Natural killer cell (primary cell): ENCODE measurements at regions not wholly inside any gene's neighbourhood (a gene's known extent, or its start where the extent isn't known, plus 50 kb on each side); places are given as distances from the start of the nearest gene placed in this dataset.

Experiments used
- ATAC-seq, 3 donors: fragments of 150-1000 bp in 2 of 3; fragments of 200-7000 bp in 1 of 3; cut with Tn5 transposase; 1 replicate in 1 of 3; 2 replicates in 2 of 3; pipeline ENCODE4 v1.10.0; 2021; ENCODE audit warnings: mild to moderate bottlenecking in 2 of 3, moderate library complexity in 2 of 3
- DNase-seq, 2 donors: peaks; one replicate each; pipeline versions ENCODE4 v3.0.0 to v3.0.0-alpha.2; 2013 to 2021; ENCODE audit warnings: mixed read lengths in 1 of 2
- H3K27ac ChIP-seq: one replicate; pipeline ENCODE4 v1.5.1; 2013; ENCODE audit warnings: mild to moderate bottlenecking, low read length
- H3K27me3 ChIP-seq: one replicate; pipeline ENCODE4 v1.6.1; 2013; ENCODE audit warnings: low read length; ENCODE audit not compliant: control insufficient read depth, insufficient read depth
- H3K36me3 ChIP-seq: one replicate; pipeline ENCODE4 v1.6.1; 2013; ENCODE audit warnings: low read length; ENCODE audit not compliant: control insufficient read depth, insufficient read depth
- H3K4me1 ChIP-seq: one replicate; pipeline ENCODE4 v1.6.1; 2013; ENCODE audit warnings: low read length; ENCODE audit not compliant: control insufficient read depth, insufficient read depth
- H3K4me3 ChIP-seq: one replicate; pipeline ENCODE4 v1.5.1; 2013; ENCODE audit warnings: low read length
- H3K9me3 ChIP-seq: one replicate; pipeline ENCODE4 v1.6.1; 2013; ENCODE audit warnings: low read length; ENCODE audit not compliant: control insufficient read depth, insufficient read depth
- H3K27ac Mint-ChIP-seq, 2 donors: one replicate each; pipeline ENCODE4 v1.8.0; 2022; ENCODE audit warnings: mild to moderate bottlenecking in 2 of 2, mixed read lengths in 2 of 2, moderate library complexity in 1 of 2
- H3K27me3 Mint-ChIP-seq, 2 donors: one replicate each; pipeline ENCODE4 v1.8.0; 2022; ENCODE audit warnings: low read depth in 2 of 2, mixed read lengths in 2 of 2
- H3K36me3 Mint-ChIP-seq: one replicate; pipeline ENCODE4 v1.8.0; 2022; ENCODE audit warnings: mixed read lengths
- H3K4me1 Mint-ChIP-seq, 2 donors: one replicate each; pipeline ENCODE4 v1.8.0; 2022; ENCODE audit warnings: mixed read lengths in 2 of 2
- H3K4me3 Mint-ChIP-seq: one replicate; pipeline ENCODE4 v1.8.0; 2022; ENCODE audit warnings: mild to moderate bottlenecking, moderate library complexity, mixed read lengths
- H3K9me3 Mint-ChIP-seq, 2 donors: one replicate each; pipeline ENCODE4 v1.8.0; 2022; ENCODE audit warnings: mixed read lengths in 2 of 2
- WGBS: methylation state at CpG from one replicate; pipeline ENCODE4 v1.1.7; 2013; ENCODE audit warnings: missing lambda C conversion rate; ENCODE audit not compliant: insufficient coverage; 5-methylcytosine and 5-hydroxymethylcytosine counted together
- intact Hi-C: fragments of 100-400 bp; cut with micrococcal nuclease; formaldehyde crosslinking; loops from one replicate; pipeline ENCODE4 v1.14.2; 2022
- TF ChIP-seq, protein P1 (sequence below): fragments of 200-600 bp; IDR thresholded peaks from one replicate; pipeline ENCODE4 v1.8.0; 2022; ENCODE audit warnings: antibody characterized with exemption

DNA sequence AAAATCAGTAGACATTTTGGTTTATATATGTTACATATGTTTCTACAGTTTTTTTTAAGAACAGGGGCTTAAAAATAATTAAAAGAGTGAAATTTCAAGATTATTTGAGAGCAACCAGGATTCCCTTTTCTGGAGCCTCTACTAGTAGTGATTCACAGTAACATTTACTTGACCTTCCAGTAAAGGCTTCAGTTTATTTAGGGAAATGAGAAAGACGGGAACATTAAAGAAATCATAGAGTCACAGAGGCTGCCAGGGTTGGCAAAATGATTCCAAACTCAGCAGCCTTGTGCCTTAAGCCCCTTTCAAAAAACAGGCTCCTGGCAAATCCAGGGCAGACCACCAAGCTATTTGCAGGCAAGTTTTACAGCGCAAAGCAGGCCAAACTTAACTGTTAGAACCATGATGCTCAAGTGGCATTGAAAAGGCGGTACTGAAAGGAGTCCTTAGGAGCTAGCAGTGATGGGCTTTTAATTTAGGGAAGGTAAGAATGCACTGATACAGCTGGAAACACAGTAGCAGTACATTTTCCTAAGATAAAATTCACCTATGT is 201.1 kb upstream of the ADAMTS9 start:
- Histone ChIP-seq H3K27ac (no peak overlapping the region), H3K9me3 (no peaks in the 10 kb centered on the region), H3K36me3 (no peaks in the 10 kb centered on the region), H3K4me1 (no peaks in the 10 kb centered on the region), H3K4me3 (no peak overlapping the region), H3K27me3 (no peaks in the 10 kb centered on the region)
- DNase-seq (no peak), ATAC-seq (no peak)
- Mint-ChIP-seq H3K27me3 (no peaks in the 10 kb centered on the region), H3K27ac (no peak overlapping the region), H3K4me3 (no peak overlapping the region), H3K36me3 (no peaks in the 10 kb centered on the region), H3K9me3 (peaks cover 5 to 7% of the 10 kb centered on the region in 2 donors), H3K4me1 (no peaks in the 10 kb centered on the region)
- 92% methylated on average over 3 of the region's 3 CpGs for WGBS
- TF ChIP-seq, protein P1, sequence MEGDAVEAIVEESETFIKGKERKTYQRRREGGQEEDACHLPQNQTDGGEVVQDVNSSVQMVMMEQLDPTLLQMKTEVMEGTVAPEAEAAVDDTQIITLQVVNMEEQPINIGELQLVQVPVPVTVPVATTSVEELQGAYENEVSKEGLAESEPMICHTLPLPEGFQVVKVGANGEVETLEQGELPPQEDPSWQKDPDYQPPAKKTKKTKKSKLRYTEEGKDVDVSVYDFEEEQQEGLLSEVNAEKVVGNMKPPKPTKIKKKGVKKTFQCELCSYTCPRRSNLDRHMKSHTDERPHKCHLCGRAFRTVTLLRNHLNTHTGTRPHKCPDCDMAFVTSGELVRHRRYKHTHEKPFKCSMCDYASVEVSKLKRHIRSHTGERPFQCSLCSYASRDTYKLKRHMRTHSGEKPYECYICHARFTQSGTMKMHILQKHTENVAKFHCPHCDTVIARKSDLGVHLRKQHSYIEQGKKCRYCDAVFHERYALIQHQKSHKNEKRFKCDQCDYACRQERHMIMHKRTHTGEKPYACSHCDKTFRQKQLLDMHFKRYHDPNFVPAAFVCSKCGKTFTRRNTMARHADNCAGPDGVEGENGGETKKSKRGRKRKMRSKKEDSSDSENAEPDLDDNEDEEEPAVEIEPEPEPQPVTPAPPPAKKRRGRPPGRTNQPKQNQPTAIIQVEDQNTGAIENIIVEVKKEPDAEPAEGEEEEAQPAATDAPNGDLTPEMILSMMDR: no peak
- intact Hi-C loops: no loop called here

DNA sequence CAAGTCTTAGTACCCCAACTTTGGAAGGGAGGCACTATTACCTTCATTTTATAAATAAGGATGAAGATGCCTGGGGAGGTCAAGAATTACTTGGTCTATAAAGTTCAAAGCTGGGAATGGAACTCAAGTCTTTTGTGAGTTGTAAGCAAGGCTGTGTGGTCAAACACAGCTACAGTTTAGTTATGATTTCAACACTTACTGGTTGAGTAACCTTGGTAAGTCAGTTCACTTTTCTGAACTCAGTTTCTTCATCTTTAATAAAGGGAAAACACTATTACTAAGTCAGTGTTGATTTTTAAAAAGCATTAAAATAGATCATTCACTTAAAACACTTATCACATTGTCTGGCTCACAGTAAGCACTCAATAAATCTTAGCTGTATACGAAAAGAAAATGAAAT is 200.4 kb upstream of the ADAMTS9 start:
- DNase-seq: no peak
- Mint-ChIP-seq H3K27me3 (no peaks in the 10 kb centered on the region), H3K36me3 (no peaks in the 10 kb centered on the region), H3K9me3 (peaks cover 8% of the 10 kb centered on the region in 2 donors), H3K4me1 (no peaks in the 10 kb centered on the region), H3K27ac (no peak overlapping the region), H3K4me3 (no peak overlapping the region)
- H3K36me3 ChIP-seq: no peaks in the 10 kb centered on the region
- TF ChIP-seq, protein P1: no peak
- WGBS: no CpG with 5 or more reads among the region's 1 CpG
- intact Hi-C loops: no loop called here
- no peaks in the 10 kb centered on the region for H3K4me1 ChIP-seq
- H3K27me3 ChIP-seq: no peaks in the 10 kb centered on the region
- ATAC-seq: no peak
- H3K27ac ChIP-seq: no peak overlapping the region
- H3K9me3 ChIP-seq: no peaks in the 10 kb centered on the region
- H3K4me3 ChIP-seq: no peak overlapping the region

DNA sequence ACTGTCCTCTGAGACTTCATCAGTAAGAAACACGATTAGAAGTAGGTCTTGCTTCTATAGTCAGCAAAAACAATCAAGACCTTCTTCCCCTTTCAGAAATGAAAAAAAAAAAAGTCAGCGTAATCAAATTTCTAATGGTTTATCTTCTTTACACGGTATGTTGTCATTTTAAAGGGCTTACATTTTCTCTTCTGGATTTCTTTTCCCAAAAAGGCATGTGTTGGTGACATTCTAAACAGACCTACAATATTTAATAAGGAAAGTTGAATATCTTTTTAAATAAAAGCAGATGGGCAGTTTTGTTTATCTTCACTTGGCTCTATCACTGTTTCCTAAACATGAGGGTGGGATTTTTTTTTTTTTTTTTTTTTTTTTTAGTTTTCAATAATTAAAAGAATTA is 197.3 kb upstream of the ADAMTS9 start:
- no peak for DNase-seq
- Mint-ChIP-seq H3K9me3 (peaks cover 6 to 18% of the 10 kb centered on the region in 2 donors), H3K4me1 (no peaks in the 10 kb centered on the region), H3K36me3 (no peaks in the 10 kb centered on the region), H3K4me3 (no peak overlapping the region), H3K27me3 (no peaks in the 10 kb centered on the region), H3K27ac (no peak overlapping the region)
- H3K9me3 ChIP-seq: peaks cover 3% of the 10 kb centered on the region
- no peaks in the 10 kb centered on the region for H3K4me1 ChIP-seq
- H3K4me3 ChIP-seq: no peak overlapping the region
- WGBS: 69% methylated on average over 1 of the region's 3 CpGs
- H3K27ac ChIP-seq: no peak overlapping the region
- TF ChIP-seq, protein P1: no peak
- no peak for ATAC-seq
- H3K27me3 ChIP-seq: no peaks in the 10 kb centered on the region
- intact Hi-C loops: no loop called here
- H3K36me3 ChIP-seq: no peaks in the 10 kb centered on the region

DNA sequence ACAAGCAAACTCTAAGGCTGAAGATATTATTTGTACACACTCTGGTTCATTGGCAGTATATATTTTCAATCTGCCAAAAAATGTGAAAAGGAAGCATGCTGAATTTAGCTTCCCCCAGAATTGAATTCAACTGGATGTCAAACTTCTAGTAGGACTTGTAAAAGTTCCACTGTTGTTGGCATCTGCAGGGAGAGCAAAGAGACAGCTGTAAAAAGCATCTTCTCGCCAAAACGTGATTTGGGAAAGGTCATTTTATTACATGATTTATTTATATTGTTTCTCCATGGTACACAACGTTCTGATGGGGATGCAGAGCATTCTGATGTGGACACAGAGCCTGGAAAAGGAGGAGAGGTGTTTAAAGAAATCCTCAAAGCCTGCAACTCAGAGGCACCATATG is 196.7 kb upstream of the ADAMTS9 start:
- no peak overlapping the region for H3K4me3 ChIP-seq
- no peaks in the 10 kb centered on the region for H3K4me1 Mint-ChIP-seq
- H3K27ac ChIP-seq: no peak overlapping the region
- H3K36me3 Mint-ChIP-seq: no peaks in the 10 kb centered on the region
- intact Hi-C loops: no loop called here
- H3K27ac Mint-ChIP-seq: no peak overlapping the region
- peaks cover 3% of the 10 kb centered on the region for H3K9me3 ChIP-seq
- H3K4me1 ChIP-seq: no peaks in the 10 kb centered on the region
- H3K36me3 ChIP-seq: no peaks in the 10 kb centered on the region
- WGBS: 81% methylated on average over 2 of the region's 3 CpGs
- no peaks in the 10 kb centered on the region for H3K27me3 ChIP-seq
- ATAC-seq: no peak
- H3K27me3 Mint-ChIP-seq: no peaks in the 10 kb centered on the region
- TF ChIP-seq, protein P1: no peak
- no peak for DNase-seq
- peaks cover 6 to 19% of the 10 kb centered on the region in 2 donors for H3K9me3 Mint-ChIP-seq
- H3K4me3 Mint-ChIP-seq: no peak overlapping the region
